ENCODE measurements at regions not wholly inside any gene's neighbourhood (a gene's known extent, or its start where the extent isn't known, plus 50 kb on each side); places are given as distances from the start of the nearest gene placed in this dataset.

DNA sequence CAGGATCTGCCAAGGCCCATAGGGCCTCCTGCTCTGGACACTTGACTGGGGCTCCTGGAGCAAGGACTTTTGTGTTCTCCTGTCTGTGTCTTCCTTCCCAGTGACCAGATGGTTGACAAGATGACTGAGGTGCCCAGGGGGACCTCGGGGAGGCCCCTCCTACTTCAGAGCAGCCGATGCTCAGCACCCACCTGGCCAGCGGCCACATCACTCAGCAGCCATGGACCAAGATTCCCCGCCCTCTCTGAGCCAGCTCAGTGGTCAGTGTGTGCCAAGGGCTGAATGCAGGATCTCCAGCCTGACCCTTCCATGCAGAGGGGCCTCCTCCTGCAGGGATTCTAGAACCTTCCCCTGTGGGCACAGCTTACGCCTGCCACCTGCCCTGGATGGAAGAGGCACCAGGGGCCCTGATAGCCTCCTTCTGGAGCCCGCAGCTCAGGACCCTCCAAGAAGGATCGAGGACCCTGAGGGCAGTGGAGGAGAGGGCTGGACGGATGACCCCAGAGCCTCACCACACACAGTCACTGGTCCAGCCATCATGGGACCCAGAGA lies 87.4 kb upstream of the GPC1 start:
- CTCF ChIA-PET = no interaction called here
- Mint-ChIP-seq H3K36me3 (no peaks in the 10 kb centered on the region), H3K9me3 (peaks cover 0 to 2% (median 0%) of the 10 kb centered on the region in 5 donors), H3K4me3 (peak overlapping the region in 1 of 7 donors; percentile 15), H3K27ac (no peak overlapping the region), H3K27me3 (peaks cover 1 to 17% of the 10 kb centered on the region in 2 donors), H3K4me1 (no peaks in the 10 kb centered on the region)
- Histone ChIP-seq H3K36me3 (ENCODE audit: insufficient read depth, low read length) (no peaks in the 10 kb centered on the region), H3K4me1 (ENCODE audit: insufficient read depth, low read length) (no peaks in the 10 kb centered on the region), H3K4me3 (ENCODE audit: low read length) (no peak overlapping the region), H3K27ac (ENCODE audit: low read depth, low read length) (no peak overlapping the region), H3K27me3 (ENCODE audit: insufficient read depth, low read length, poor library complexity, severe bottlenecking) (no peaks in the 10 kb centered on the region), H3K9me3 (ENCODE audit: low read length) (no peaks in the 10 kb centered on the region)
- POLR2A ChIA-PET = no interaction called here
- no peak for DNase-seq

DNA sequence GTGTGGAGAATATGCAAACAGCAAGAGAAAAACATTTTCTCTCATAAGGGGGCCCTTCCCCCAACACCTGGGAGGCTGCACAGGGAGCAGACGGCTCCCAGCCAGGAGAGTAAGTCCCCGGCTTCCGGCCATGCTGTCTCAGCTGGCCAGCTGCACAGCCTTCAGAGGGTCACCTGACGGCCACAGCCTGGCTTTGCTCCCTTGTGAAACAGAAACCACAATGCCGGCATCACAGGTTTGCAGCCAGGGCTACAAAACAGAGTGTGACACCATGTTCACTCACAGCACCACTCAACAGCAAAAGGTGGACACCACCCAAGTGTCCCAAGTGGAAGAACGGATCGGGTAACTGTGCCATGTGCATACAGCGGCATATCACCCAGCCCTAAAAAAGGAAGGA lies 86.9 kb upstream of the GPC1 start:
- H3K4me3 ChIP-seq (ENCODE audit: low read length) = no peak overlapping the region
- peaks cover 0 to 2% (median 0%) of the 10 kb centered on the region in 5 donors for H3K9me3 Mint-ChIP-seq
- ChIA-PET POLR2A (no interaction called here), CTCF (no interaction called here)
- no peaks in the 10 kb centered on the region for H3K36me3 Mint-ChIP-seq
- H3K36me3 ChIP-seq (ENCODE audit: insufficient read depth, low read length) = no peaks in the 10 kb centered on the region
- no peak overlapping the region for H3K27ac Mint-ChIP-seq
- peaks cover 1 to 17% of the 10 kb centered on the region in 2 donors for H3K27me3 Mint-ChIP-seq
- H3K4me1 ChIP-seq (ENCODE audit: insufficient read depth, low read length) = no peaks in the 10 kb centered on the region
- H3K27me3 ChIP-seq (ENCODE audit: insufficient read depth, low read length, poor library complexity, severe bottlenecking) = no peaks in the 10 kb centered on the region
- H3K4me1 Mint-ChIP-seq = no peaks in the 10 kb centered on the region
- no peak overlapping the region for H3K4me3 Mint-ChIP-seq
- no peaks in the 10 kb centered on the region for H3K9me3 ChIP-seq (ENCODE audit: low read length)
- no peak for DNase-seq
- H3K27ac ChIP-seq (ENCODE audit: low read depth, low read length) = no peak overlapping the region

DNA sequence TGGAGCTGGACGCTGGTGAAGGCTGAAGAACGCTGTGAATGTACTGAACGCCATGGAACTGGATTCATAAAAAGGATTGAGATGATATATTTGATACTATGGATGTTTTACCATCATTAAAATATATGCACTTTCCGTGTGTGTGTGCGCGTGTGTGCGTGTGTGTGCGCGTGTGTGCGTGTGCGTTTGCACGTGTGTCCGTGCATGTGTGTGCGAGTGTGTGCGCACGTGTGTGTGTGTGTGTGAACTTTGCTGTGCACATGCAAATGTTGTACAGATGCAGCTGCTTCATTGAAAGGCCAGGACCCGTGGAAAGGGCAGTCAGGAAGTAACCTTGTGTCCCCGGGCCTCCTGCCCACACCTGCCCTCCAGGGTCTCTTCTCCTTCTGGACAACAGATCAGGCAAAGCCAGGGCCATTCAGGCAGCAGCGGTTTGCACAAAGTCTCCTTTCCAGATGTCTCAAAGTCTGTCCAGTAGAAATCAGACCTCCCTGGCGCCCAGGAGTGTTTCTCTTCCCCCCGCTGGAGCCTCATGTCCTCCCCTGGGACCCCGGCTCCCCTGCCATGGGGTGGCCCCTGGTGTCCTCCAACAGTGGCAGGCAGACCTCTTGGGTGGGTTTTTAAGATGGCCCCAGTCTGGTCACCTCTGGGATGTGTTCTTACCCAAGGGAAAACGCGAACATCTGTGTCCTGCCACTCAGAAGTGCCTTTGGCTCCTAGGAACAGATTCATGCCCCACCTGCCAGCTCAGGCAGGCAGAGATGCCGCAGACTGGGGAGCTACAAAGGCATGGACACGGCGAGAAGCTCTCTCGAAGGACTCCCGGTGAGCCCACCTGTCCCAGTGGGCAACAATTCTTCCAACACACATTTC lies 86.1 kb upstream of the GPC1 start:
- H3K4me3 ChIP-seq (ENCODE audit: low read length) = no peak overlapping the region
- no peaks in the 10 kb centered on the region for H3K36me3 ChIP-seq (ENCODE audit: insufficient read depth, low read length)
- no peaks in the 10 kb centered on the region for H3K4me1 ChIP-seq (ENCODE audit: insufficient read depth, low read length)
- H3K27me3 ChIP-seq (ENCODE audit: insufficient read depth, low read length, poor library complexity, severe bottlenecking) = no peaks in the 10 kb centered on the region
- H3K9me3 Mint-ChIP-seq = peaks cover 0 to 2% (median 0%) of the 10 kb centered on the region in 5 donors
- no peak overlapping the region for H3K4me3 Mint-ChIP-seq
- peak in 1 of 5 donors; percentile 26 for DNase-seq
- no peaks in the 10 kb centered on the region for H3K36me3 Mint-ChIP-seq
- H3K4me1 Mint-ChIP-seq = no peaks in the 10 kb centered on the region
- no peaks in the 10 kb centered on the region for H3K9me3 ChIP-seq (ENCODE audit: low read length)
- ChIA-PET POLR2A (no interaction called here), CTCF (no interaction called here)
- H3K27me3 Mint-ChIP-seq = peaks cover 1 to 17% of the 10 kb centered on the region in 2 donors
- no peak overlapping the region for H3K27ac Mint-ChIP-seq
- no peak overlapping the region for H3K27ac ChIP-seq (ENCODE audit: low read depth, low read length)

DNA sequence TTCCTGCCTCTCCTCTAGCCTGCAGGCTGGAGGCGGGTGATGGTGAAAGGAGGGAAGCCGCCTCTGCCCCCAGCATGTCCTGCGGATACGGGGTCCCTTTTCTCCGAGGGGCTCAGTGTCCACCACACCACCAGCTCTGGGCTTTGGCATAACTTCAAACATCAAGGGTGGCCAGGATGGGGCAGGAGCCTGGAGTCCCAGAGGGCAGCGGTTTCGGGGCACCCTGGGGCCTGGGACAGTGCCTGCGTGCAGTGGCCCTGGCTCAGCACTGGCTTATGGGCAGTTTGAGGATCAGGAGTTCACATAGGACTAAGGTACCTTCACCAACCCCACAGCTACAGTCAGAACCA lies 85.5 kb upstream of the GPC1 start:
- no peaks in the 10 kb centered on the region for H3K36me3 Mint-ChIP-seq
- no peak overlapping the region for H3K27ac Mint-ChIP-seq
- Histone ChIP-seq H3K4me1 (ENCODE audit: insufficient read depth, low read length) (no peaks in the 10 kb centered on the region), H3K36me3 (ENCODE audit: insufficient read depth, low read length) (no peaks in the 10 kb centered on the region), H3K27me3 (ENCODE audit: insufficient read depth, low read length, poor library complexity, severe bottlenecking) (no peaks in the 10 kb centered on the region), H3K9me3 (ENCODE audit: low read length) (no peaks in the 10 kb centered on the region), H3K27ac (ENCODE audit: low read depth, low read length) (no peak overlapping the region), H3K4me3 (ENCODE audit: low read length) (no peak overlapping the region)
- H3K4me3 Mint-ChIP-seq = no peak overlapping the region
- H3K27me3 Mint-ChIP-seq = peaks cover 1 to 17% of the 10 kb centered on the region in 2 donors
- no peak for DNase-seq
- H3K4me1 Mint-ChIP-seq = no peaks in the 10 kb centered on the region
- H3K9me3 Mint-ChIP-seq = peaks cover 0 to 2% (median 0%) of the 10 kb centered on the region in 5 donors
- ChIA-PET POLR2A (no interaction called here), CTCF (no interaction called here)

DNA sequence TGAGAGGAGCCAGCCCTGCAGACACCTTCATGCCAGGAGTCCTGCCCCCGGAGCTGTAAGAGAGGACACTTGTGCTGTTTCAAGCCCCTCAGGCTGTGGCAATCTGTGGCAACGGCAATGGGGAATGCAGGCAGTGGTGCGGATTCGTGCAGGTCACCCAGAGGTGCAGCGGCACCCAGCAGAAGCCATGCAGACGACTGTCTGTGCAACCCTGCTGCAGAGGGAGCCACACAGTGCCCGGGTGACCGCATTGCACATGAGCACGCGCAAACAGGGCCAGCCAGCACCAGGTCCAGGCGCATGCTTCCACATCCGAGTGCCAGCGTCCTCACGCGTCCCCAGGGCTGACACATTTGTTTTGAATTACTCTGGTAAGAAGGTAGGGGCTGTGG lies 84.8 kb upstream of the GPC1 start:
- H3K9me3 Mint-ChIP-seq = peaks cover 0 to under 1% (median 0%) of the 10 kb centered on the region in 5 donors
- no peak overlapping the region for H3K4me3 Mint-ChIP-seq
- H3K27me3 Mint-ChIP-seq = peaks cover 1 to 17% of the 10 kb centered on the region in 2 donors
- DNase-seq = peak in 1 of 5 donors; percentile 30
- no peaks in the 10 kb centered on the region for H3K4me1 Mint-ChIP-seq
- no peak overlapping the region for H3K27ac Mint-ChIP-seq
- no peak overlapping the region for H3K27ac ChIP-seq (ENCODE audit: low read depth, low read length)
- no peaks in the 10 kb centered on the region for H3K4me1 ChIP-seq (ENCODE audit: insufficient read depth, low read length)
- no peaks in the 10 kb centered on the region for H3K36me3 Mint-ChIP-seq
- POLR2A ChIA-PET = no interaction called here
- CTCF ChIA-PET = no interaction called here
- H3K9me3 ChIP-seq (ENCODE audit: low read length) = no peaks in the 10 kb centered on the region
- H3K27me3 ChIP-seq (ENCODE audit: insufficient read depth, low read length, poor library complexity, severe bottlenecking) = no peaks in the 10 kb centered on the region
- H3K4me3 ChIP-seq (ENCODE audit: low read length) = no peak overlapping the region
- H3K36me3 ChIP-seq (ENCODE audit: insufficient read depth, low read length) = no peaks in the 10 kb centered on the region

DNA sequence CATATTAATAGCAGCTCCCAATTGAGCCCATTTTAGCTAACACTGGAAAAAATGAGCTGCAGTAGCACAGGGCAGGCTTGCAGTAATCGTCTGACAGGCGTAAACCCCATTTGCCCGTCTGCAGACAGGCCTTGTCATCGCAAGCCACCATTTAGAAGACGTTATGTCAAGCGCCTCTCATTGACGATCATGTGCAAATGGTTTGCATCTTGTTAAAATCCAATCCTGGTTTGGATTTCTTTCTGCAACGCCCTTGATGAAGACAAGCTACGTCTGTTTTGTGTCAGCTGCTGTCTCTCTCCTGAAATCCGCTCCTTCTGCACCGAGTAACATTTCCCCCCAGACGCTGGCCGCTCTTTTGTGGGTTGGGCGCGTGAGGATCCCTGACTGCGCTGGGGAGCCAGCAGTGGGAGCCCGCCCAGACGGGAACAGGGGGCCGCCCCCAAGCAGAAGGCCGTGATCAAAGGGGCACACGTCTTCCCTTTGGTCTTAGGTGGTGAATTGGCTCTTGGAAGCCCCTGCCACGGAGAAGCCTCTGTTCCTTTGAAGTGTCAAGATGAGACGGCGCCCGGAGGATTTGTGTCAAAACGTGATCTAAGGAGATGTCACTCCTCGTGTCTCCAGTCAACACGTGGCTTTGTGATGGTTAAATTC lies 84.2 kb upstream of the GPC1 start:
- no peaks in the 10 kb centered on the region for H3K9me3 Mint-ChIP-seq
- H3K4me3 Mint-ChIP-seq = no peak overlapping the region
- no peaks in the 10 kb centered on the region for H3K9me3 ChIP-seq (ENCODE audit: low read length)
- H3K36me3 Mint-ChIP-seq = no peaks in the 10 kb centered on the region
- ChIA-PET POLR2A (no interaction called here), CTCF (no interaction called here)
- peaks cover 4 to 20% of the 10 kb centered on the region in 2 donors for H3K27me3 Mint-ChIP-seq
- H3K4me1 Mint-ChIP-seq = no peaks in the 10 kb centered on the region
- no peak overlapping the region for H3K4me3 ChIP-seq (ENCODE audit: low read length)
- no peak for DNase-seq
- no peaks in the 10 kb centered on the region for H3K36me3 ChIP-seq (ENCODE audit: insufficient read depth, low read length)
- no peak overlapping the region for H3K27ac ChIP-seq (ENCODE audit: low read depth, low read length)
- H3K27ac Mint-ChIP-seq = no peak overlapping the region
- no peaks in the 10 kb centered on the region for H3K4me1 ChIP-seq (ENCODE audit: insufficient read depth, low read length)
- no peaks in the 10 kb centered on the region for H3K27me3 ChIP-seq (ENCODE audit: insufficient read depth, low read length, poor library complexity, severe bottlenecking)

DNA sequence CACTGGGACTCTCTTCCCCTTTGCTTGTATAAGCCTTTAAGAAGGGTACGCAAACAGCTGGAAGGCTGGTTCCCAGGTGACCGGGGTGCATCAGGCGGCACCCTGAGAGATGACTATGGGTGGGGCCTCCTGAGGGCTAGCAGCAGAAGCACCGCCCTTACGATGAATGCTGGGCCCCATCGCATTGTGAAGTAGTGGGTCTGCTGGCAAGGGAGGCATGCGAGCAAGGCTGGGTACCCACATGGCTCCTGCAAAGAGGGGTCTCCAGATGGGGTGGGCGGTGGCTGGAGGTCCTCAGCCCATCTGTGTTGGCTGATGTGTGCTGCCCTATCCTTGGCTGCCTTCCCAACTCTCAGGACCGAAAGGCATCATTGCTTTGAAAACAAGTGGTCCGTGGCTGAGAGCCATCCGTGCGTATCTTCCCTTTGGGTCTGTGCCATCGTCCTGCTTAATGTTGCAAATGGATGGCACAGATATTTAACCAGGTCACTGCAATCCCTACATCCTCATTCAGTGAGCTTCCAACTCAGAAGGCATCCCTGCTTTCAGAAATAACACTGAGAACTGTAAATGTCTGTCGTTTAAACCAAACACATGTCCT lies 83.5 kb upstream of the GPC1 start:
- POLR2A ChIA-PET = no interaction called here
- no peaks in the 10 kb centered on the region for H3K27me3 ChIP-seq (ENCODE audit: insufficient read depth, low read length, poor library complexity, severe bottlenecking)
- Mint-ChIP-seq H3K4me3 (no peak overlapping the region), H3K27me3 (peaks cover 4 to 23% of the 10 kb centered on the region in 2 donors), H3K27ac (no peak overlapping the region), H3K4me1 (no peaks in the 10 kb centered on the region), H3K36me3 (no peaks in the 10 kb centered on the region), H3K9me3 (no peaks in the 10 kb centered on the region)
- H3K27ac ChIP-seq (ENCODE audit: low read depth, low read length) = no peak overlapping the region
- no peaks in the 10 kb centered on the region for H3K4me1 ChIP-seq (ENCODE audit: insufficient read depth, low read length)
- no peak overlapping the region for H3K4me3 ChIP-seq (ENCODE audit: low read length)
- no peak for DNase-seq
- H3K36me3 ChIP-seq (ENCODE audit: insufficient read depth, low read length) = no peaks in the 10 kb centered on the region
- CTCF ChIA-PET = no interaction called here
- no peaks in the 10 kb centered on the region for H3K9me3 ChIP-seq (ENCODE audit: low read length)

- Mint-ChIP-seq H3K4me1 (no peaks in the 10 kb centered on the region), H3K27ac (no peak overlapping the region), H3K4me3 (no peak overlapping the region), H3K27me3 (peaks cover 4 to 23% of the 10 kb centered on the region in 2 donors), H3K36me3 (no peaks in the 10 kb centered on the region), H3K9me3 (no peaks in the 10 kb centered on the region)
- Histone ChIP-seq H3K27ac (ENCODE audit: low read depth, low read length) (no peak overlapping the region), H3K27me3 (ENCODE audit: insufficient read depth, low read length, poor library complexity, severe bottlenecking) (no peaks in the 10 kb centered on the region), H3K4me3 (ENCODE audit: low read length) (no peak overlapping the region), H3K4me1 (ENCODE audit: insufficient read depth, low read length) (no peaks in the 10 kb centered on the region), H3K9me3 (ENCODE audit: low read length) (no peaks in the 10 kb centered on the region), H3K36me3 (ENCODE audit: insufficient read depth, low read length) (no peaks in the 10 kb centered on the region)
- DNase-seq = peak in 1 of 5 donors; percentile 28
- ChIA-PET POLR2A (no interaction called here), CTCF (no interaction called here)
Measured at GRCh38 chr2:240353086-240353798, 82.2 kb upstream of the GPC1 start.

Data from CD8-positive, alpha-beta memory T cell (primary cell).